HFF-Myc (cell line): ENCODE measurements at regions not wholly inside any gene's neighbourhood (a gene's known extent, or its start where the extent isn't known, plus 50 kb on each side); places are given as distances from the start of the nearest gene placed in this dataset.

Source experiments
- DNase-seq: peaks from one replicate; pipeline ENCODE4 v3.0.0-alpha.2; 2011; ENCODE audit warnings: low read depth; ENCODE audit errors: extremely low read depth
- H3K4me3 ChIP-seq: replicated peaks from 2 replicates; pipeline ENCODE4 v1.5.1; 2011; ENCODE audit warnings: low read depth, mild to moderate bottlenecking, control low read depth, low read length
- TF ChIP-seq, protein P1 (sequence below): IDR thresholded peaks from 2 replicates; pipeline ENCODE4 v1.5.1; 2012; ENCODE audit warnings: mild to moderate bottlenecking, low read depth, low read length, control low read depth; ENCODE audit errors: missing control alignments

DNA sequence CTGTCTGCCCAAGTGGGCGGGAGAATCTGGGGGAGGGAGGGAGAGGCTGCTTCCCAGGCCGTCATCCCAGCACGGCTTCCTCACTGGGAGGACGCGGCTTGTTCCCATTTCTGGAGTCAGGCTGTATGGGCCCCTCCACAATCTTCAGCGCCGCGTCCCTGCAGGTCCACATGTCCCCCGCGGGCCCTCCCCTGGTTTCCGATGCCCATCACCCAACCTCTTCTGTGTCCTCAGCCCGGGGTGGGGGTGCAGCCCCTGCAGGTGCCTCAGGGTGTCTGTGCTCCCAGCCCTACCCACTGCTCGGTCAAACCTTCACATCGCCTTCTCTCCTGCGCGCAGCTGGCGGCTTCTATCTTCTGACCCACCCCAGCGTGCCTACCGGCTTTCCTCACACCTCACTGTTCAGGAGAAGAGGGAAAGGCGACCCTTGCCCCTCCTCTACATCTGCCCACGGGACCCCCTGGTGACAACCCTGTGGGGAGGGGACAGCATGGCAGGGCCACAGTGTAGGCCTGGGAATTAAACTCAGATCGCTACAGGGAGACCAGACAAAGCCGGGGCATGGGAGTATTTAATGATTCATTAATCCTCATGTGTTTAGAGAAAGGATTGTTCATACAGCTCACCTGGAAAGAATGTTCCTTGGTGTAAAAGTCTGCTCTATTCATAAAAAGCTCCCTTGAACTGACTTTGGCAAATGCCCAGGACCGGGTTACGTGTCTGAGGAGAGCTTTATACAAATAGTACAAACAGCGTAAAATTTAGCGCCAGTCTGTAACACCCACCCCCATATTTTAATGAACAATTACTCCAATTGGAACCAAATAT is 145.1 kb downstream of the IRX1 start:
- TF ChIP-seq, protein P1, sequence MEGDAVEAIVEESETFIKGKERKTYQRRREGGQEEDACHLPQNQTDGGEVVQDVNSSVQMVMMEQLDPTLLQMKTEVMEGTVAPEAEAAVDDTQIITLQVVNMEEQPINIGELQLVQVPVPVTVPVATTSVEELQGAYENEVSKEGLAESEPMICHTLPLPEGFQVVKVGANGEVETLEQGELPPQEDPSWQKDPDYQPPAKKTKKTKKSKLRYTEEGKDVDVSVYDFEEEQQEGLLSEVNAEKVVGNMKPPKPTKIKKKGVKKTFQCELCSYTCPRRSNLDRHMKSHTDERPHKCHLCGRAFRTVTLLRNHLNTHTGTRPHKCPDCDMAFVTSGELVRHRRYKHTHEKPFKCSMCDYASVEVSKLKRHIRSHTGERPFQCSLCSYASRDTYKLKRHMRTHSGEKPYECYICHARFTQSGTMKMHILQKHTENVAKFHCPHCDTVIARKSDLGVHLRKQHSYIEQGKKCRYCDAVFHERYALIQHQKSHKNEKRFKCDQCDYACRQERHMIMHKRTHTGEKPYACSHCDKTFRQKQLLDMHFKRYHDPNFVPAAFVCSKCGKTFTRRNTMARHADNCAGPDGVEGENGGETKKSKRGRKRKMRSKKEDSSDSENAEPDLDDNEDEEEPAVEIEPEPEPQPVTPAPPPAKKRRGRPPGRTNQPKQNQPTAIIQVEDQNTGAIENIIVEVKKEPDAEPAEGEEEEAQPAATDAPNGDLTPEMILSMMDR, result no peak
- no peak overlapping the region for H3K4me3 ChIP-seq
- DNase-seq, result no peak

DNA sequence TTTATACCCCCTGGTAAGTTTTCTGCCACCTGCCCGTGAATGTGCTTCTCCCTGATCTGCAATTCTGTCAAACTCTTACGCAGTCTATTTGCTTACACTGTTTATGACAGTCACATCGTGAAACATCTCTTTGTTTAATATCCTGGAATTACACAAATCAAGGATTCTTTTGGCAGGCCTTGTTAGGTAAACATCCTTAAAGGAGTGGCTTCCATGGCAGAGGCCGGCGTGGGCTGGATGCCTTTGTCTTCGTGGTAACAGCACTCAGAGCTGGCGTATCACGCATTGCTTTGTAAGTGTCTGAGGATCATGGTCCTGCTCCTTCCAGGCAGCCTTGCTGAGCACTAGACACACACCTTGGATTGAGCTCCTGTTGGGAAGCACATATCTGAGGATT is 145.7 kb downstream of the IRX1 start:
- H3K4me3 ChIP-seq, result no peak overlapping the region
- no peak for DNase-seq
- TF ChIP-seq, protein P1, result no peak

DNA sequence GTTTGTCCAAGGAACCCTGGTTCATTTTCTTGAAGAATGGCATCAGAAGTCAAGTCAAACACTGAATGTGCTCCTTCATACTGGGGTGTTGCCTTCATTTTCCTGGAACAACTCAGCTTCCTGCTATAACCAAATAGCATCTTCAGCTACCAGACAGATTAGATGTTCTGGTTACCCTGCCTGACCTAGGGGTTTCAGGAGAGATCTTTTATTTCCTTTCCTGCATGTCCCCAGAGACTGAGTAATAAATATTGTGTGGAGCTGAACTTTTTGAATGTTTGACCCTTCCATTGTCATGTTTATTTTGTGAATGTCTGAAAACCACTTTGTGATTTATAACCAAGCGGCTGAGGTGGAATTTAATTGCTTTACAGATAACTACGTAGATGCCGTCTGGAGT is 147.1 kb downstream of the IRX1 start:
- TF ChIP-seq, protein P1, result no peak
- no peak overlapping the region for H3K4me3 ChIP-seq
- DNase-seq, result no peak

DNA sequence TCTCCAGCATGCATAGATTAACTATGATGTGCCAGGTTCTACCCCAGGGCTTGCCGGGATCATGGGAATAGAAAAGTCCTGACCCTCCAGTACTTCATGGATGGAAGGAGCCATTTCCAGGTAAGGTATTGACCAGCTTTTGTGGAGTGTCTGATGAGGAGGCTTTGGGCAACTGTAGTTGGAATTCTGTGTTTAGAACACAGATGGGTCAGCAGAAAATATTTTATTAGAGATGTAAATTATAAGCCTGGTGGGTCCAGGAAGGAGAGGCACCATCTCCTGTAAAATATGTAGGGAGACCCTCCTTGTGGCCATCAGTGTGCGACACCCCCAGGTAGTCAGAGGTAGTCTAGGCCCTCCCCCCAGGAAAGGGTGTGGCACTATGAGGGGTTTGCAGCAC is 156.2 kb downstream of the IRX1 start:
- no peak for DNase-seq
- TF ChIP-seq, protein P1, result no peak
- H3K4me3 ChIP-seq, result no peak overlapping the region

DNA sequence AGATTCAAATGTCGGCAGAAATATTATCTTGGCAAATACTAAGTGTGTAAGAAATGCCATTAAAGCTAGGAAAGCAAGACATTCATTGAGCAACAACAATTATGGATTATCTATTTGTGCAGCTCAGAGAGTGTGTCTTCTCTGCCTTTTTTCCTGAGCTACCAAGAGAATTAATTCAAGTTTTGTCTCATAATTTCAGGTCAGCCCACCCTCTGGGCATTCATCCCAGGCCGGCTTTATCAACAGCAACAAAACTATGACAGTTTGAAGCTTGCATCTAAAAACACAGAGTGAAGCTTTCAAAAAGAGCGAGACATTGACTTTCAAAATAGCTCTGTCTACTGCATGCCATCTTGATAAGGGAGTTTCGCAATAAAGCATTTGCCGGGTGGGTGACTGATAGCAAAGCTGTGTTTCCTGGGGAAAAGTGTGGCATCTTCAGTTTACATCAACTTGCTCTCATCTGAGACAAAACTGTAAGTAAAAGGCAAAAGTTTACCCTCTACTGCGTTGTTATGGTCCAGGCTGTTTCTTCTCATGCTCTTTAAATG is 182.4 kb downstream of the IRX1 start:
- no peak for DNase-seq
- H3K4me3 ChIP-seq, result no peak overlapping the region
- TF ChIP-seq, protein P1, result no peak

DNA sequence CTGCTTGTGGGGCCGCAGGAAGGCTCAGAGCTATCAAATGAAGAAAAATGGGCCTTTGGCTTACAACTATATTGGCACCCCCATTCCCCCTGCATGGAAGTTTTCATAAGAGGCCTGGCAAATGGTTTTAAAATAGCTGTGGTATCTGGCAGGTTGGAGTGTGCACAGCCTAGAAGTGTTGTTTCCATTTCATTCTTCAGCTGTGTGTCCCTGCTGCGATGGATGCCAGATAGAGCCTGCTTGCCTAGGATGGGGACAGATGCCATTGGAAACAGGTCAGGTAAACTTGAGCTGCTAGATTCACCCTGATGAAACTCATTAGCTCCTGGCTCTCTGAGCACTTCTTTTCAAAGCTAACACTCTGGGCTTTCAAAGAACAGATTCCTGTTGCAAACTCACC is 183.3 kb downstream of the IRX1 start:
- TF ChIP-seq, protein P1, result no peak
- no peak for DNase-seq
- no peak overlapping the region for H3K4me3 ChIP-seq
